GM18868 (cell line): ENCODE measurements at regions not wholly inside any gene's neighbourhood (a gene's known extent, or its start where the extent isn't known, plus 50 kb on each side); places are given as distances from the start of the nearest gene placed in this dataset.
A peak's percentile ranks its signal among the peaks of the same experiment; 100 is the strongest.

ENCODE experiments used
- ATAC-seq: cut with Tn5 transposase; IDR thresholded peaks from one replicate; pipeline ENCODE4 v1.9.1; 2021; ENCODE audit warnings: mild to moderate bottlenecking, moderate library complexity; ENCODE audit not compliant: unreplicated experiment

GRCh38 chr12:24608108-24608507 is 340.8 kb downstream of the BCAT1 start:
- no peak for ATAC-seq

- no peak for ATAC-seq
These were observed 343.0 kb downstream of the BCAT1 start for GRCh38 chr12:24605916-24606315.

- ATAC-seq, result no peak
These were observed 343.4 kb downstream of the BCAT1 start for GRCh38 chr12:24605466-24605865.

- ATAC-seq, result no peak
These were observed 345.5 kb downstream of the BCAT1 start for GRCh38 chr12:24603371-24603770.

- no peak for ATAC-seq
These were observed 347.9 kb downstream of the BCAT1 start for GRCh38 chr12:24600996-24601395.

- no peak for ATAC-seq
These were observed 348.4 kb downstream of the BCAT1 start for GRCh38 chr12:24600551-24600950.

- no peak for ATAC-seq
These were observed 349.2 kb downstream of the BCAT1 start for GRCh38 chr12:24599736-24600135.

- ATAC-seq, result no peak
These were observed 351.3 kb downstream of the BCAT1 start for GRCh38 chr12:24597580-24597979.

GRCh38 chr12:24596768-24597388 is 352.0 kb downstream of the BCAT1 start:
- no peak for ATAC-seq

- peak; percentile 63 for ATAC-seq
These were observed 353.2 kb downstream of the BCAT1 start for GRCh38 chr12:24595652-24596235.

- ATAC-seq, result no peak
These were observed 357.0 kb downstream of the BCAT1 start for GRCh38 chr12:24591715-24592440.

- ATAC-seq, result no peak
These were observed 357.7 kb downstream of the BCAT1 start for GRCh38 chr12:24591079-24591626.

- ATAC-seq, result no peak
These were observed 362.6 kb downstream of the BCAT1 start for GRCh38 chr12:24586293-24586692.

- ATAC-seq, result no peak
These were observed 364.7 kb downstream of the BCAT1 start for GRCh38 chr12:24584032-24584675.

- ATAC-seq, result no peak
These were observed 365.8 kb downstream of the BCAT1 start for GRCh38 chr12:24582954-24583601.

GRCh38 chr12:24574538-24574937 is 374.4 kb downstream of the BCAT1 start:
- ATAC-seq, result no peak

- no peak for ATAC-seq
These were observed 375.3 kb downstream of the BCAT1 start for GRCh38 chr12:24573621-24574020.

- ATAC-seq, result no peak
These were observed 383.6 kb downstream of the BCAT1 start for GRCh38 chr12:24565300-24565699.

- ATAC-seq, result no peak
These were observed 386.0 kb downstream of the BCAT1 start for GRCh38 chr12:24562771-24563431.
